WERI-Rb-1 (cell line): ENCODE measurements at regions not wholly inside any gene's neighbourhood (a gene's known extent, or its start where the extent isn't known, plus 50 kb on each side); places are given as distances from the start of the nearest gene placed in this dataset.

Experiments
- DNase-seq: peaks from one replicate; pipeline ENCODE4 v3.0.0-alpha.2; 2020
- H3K27ac ChIP-seq: fragments of 250-450 bp; sonication (Bioruptor Pico); 2 replicates; pipeline ENCODE4 v1.5.1; 2020; ENCODE audit warnings: mild to moderate bottlenecking, moderate library complexity
- H3K27me3 ChIP-seq: fragments of 250-450 bp; sonication (Bioruptor Pico); 2 replicates; pipeline ENCODE4 v1.5.1; 2021; ENCODE audit warnings: mild to moderate bottlenecking, low read depth, moderate library complexity; ENCODE audit not compliant: insufficient read depth, severe bottlenecking
- H3K36me3 ChIP-seq: fragments of 250-450 bp; sonication (Bioruptor Pico); 2 replicates; pipeline ENCODE4 v1.5.1; 2020; ENCODE audit warnings: mild to moderate bottlenecking, moderate library complexity
- H3K4me3 ChIP-seq: 2 replicates; pipeline ENCODE4 v1.5.1; 2011; ENCODE audit warnings: low read depth, mild to moderate bottlenecking, control low read depth, low read length
- H3K9me3 ChIP-seq: fragments of 250-450 bp; sonication (Bioruptor Pico); 2 replicates; pipeline ENCODE4 v1.5.1; 2021; ENCODE audit warnings: mild to moderate bottlenecking, moderate library complexity; ENCODE audit not compliant: severe bottlenecking
- CTCF ChIP-seq: IDR thresholded peaks from 2 replicates; pipeline ENCODE4 v1.5.1; 2011; ENCODE audit warnings: low read depth, mild to moderate bottlenecking, control low read depth, inconsistent platforms, low read length

GRCh38 chr2:204360218-204361007 lies 184.9 kb upstream of the PARD3B start:
- no peak for TF ChIP-seq CTCF
- H3K27me3 ChIP-seq: no peaks in the 10 kb centered on the region
- no peak overlapping the region for H3K27ac ChIP-seq
- no peak overlapping the region for H3K4me3 ChIP-seq
- no peaks in the 10 kb centered on the region for H3K36me3 ChIP-seq
- H3K9me3 ChIP-seq: no peaks in the 10 kb centered on the region
- no peak for DNase-seq

- H3K27me3 ChIP-seq: no peaks in the 10 kb centered on the region
- H3K36me3 ChIP-seq: no peaks in the 10 kb centered on the region
- TF ChIP-seq CTCF: no peak
- no peaks in the 10 kb centered on the region for H3K9me3 ChIP-seq
- DNase-seq: no peak
- H3K27ac ChIP-seq: no peak overlapping the region
- no peak overlapping the region for H3K4me3 ChIP-seq
Observed at GRCh38 chr2:204361738-204362137, 183.5 kb upstream of the PARD3B start.

GRCh38 chr2:204362581-204362980 lies 182.7 kb upstream of the PARD3B start:
- H3K36me3 ChIP-seq: no peaks in the 10 kb centered on the region
- no peaks in the 10 kb centered on the region for H3K9me3 ChIP-seq
- no peak for TF ChIP-seq CTCF
- no peak for DNase-seq
- no peak overlapping the region for H3K27ac ChIP-seq
- no peaks in the 10 kb centered on the region for H3K27me3 ChIP-seq
- no peak overlapping the region for H3K4me3 ChIP-seq

- TF ChIP-seq CTCF: no peak
- DNase-seq: no peak
- H3K9me3 ChIP-seq: no peaks in the 10 kb centered on the region
- no peaks in the 10 kb centered on the region for H3K36me3 ChIP-seq
- H3K4me3 ChIP-seq: no peak overlapping the region
- no peak overlapping the region for H3K27ac ChIP-seq
- H3K27me3 ChIP-seq: no peaks in the 10 kb centered on the region
Observed at GRCh38 chr2:204363513-204363912, 181.8 kb upstream of the PARD3B start.

- no peak for TF ChIP-seq CTCF
- Histone ChIP-seq H3K9me3 (no peaks in the 10 kb centered on the region), H3K27ac (peak overlapping the region; percentile 44), H3K4me3 (no peak overlapping the region), H3K27me3 (no peaks in the 10 kb centered on the region), H3K36me3 (no peaks in the 10 kb centered on the region)
- DNase-seq: peak; percentile 60
Observed at GRCh38 chr2:204364860-204365535, 180.3 kb upstream of the PARD3B start.

GRCh38 chr2:204365811-204366210 lies 179.5 kb upstream of the PARD3B start:
- Histone ChIP-seq H3K9me3 (no peaks in the 10 kb centered on the region), H3K27ac (peak overlapping the region; percentile 44), H3K36me3 (no peaks in the 10 kb centered on the region), H3K27me3 (no peaks in the 10 kb centered on the region), H3K4me3 (no peak overlapping the region)
- DNase-seq: peak; percentile 71
- TF ChIP-seq CTCF: no peak
